ENCODE measurements at regions not wholly inside any gene's neighbourhood (a gene's known extent, or its start where the extent isn't known, plus 50 kb on each side); places are given as distances from the start of the nearest gene placed in this dataset.

DNA sequence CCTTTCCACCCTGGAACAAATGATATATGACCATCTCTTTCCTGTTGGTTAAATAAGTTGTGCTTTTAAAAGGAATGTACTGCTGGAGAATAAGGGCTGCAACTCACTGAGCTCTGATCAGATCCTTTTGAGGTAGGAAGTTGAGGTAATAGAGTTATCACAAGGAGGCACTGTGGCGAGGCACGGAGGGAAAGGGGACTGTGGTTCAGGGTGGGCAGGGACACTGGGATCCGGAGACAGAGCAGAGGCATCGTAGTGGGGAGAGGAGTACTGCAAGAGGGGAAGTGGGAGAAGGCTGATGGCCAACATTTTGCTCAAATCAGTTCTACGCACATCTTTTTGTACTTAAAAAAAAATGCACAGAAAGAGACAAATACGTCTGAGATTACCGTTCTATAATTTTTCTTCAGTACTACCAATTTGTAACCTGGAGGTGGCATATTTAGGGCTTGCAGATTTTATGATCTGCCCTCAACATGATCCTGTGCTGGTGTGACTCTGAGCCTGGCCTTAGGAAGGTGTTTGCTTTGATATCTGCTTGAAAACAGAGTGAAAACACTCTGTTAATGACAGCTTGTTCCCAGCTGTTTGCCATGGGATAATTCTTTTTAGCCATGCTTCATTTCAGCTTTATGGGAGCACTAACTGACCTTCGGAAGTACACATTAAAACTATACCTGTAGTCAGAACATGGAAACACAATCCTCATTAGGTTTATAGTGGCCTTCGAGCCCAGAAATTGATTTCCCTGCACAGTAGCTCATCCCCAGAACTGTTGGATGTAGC lies 168.1 kb downstream of the KCNE4 start:
- H3K9ac ChIP-seq (ENCODE audit: insufficient read depth, low read depth, low read length) = no peak overlapping the region
- H3K4me2 ChIP-seq (ENCODE audit: low read depth, low read length) = no peak overlapping the region
- no peaks in the 10 kb centered on the region for H3K9me3 ChIP-seq (ENCODE audit: low read length)
- BruUV-seq (replicated peaks) = no TSS peak
- no peaks in the 10 kb centered on the region for H4K20me1 ChIP-seq (ENCODE audit: insufficient read depth, low read length)
- ChIA-PET CTCF (ENCODE audit: low intra/inter-chr PET ratio, low total read pairs) (no interaction called here), POLR2A (no interaction called here)
- H3K4me3 ChIP-seq (replicated peaks in 1 of 3; ENCODE audit: insufficient read depth in 1 of 3, low read depth in 2 of 3, low read length in 3 of 3) = no peak overlapping the region
- ATAC-seq = no peak
- H3K4me1 ChIP-seq (ENCODE audit: insufficient read depth, low read length) = no peaks in the 10 kb centered on the region
- no peak overlapping the region for H3K27ac ChIP-seq (ENCODE audit: extremely low read length, insufficient read depth, low read length)
- H3K36me3 ChIP-seq (replicated peaks in 1 of 2; ENCODE audit: control insufficient read depth in 1 of 2, insufficient read depth in 2 of 2, low read length in 2 of 2) = no peaks in the 10 kb centered on the region
- no peak for DNase-seq (ENCODE audit: low spot score)
- H2AFZ ChIP-seq (ENCODE audit: low read length) = no peak overlapping the region
- no peak for FAIRE-seq
- no peaks in the 10 kb centered on the region for H3K79me2 ChIP-seq (ENCODE audit: insufficient read depth, low read length)
- 18% methylated on average over 9 of the region's 9 CpGs for WGBS (ENCODE audit: low lambda C conversion rate)
- in situ Hi-C loops (cut with HindIII; ENCODE audit: extremely low pct_ligation_motif_present, low pct_unique_long_range_greater_than_20kb) (no loop called here), intact Hi-C loops (cut with micrococcal nuclease; ENCODE audit: unreplicated experiment) (no loop called here)
- TF ChIP-seq ZBTB38 (CRISPR knock-in tag; IDR thresholded peaks at IDR 0.05) (no peak), ZNF703 (CRISPR knock-in tag; IDR thresholded peaks at IDR 0.05; ENCODE audit: borderline replicate concordance) (no peak), ZNF547 (CRISPR knock-in tag; IDR thresholded peaks at IDR 0.05) (no peak), ZNF598 (CRISPR knock-in tag; IDR thresholded peaks at IDR 0.05; ENCODE audit: borderline replicate concordance) (no peak)
- no peaks in the 10 kb centered on the region for H3K27me3 ChIP-seq (ENCODE audit: control insufficient read depth in 1 of 2, insufficient read depth in 2 of 2, low read length in 2 of 2)

- no peaks in the 10 kb centered on the region for H3K36me3 ChIP-seq (replicated peaks in 1 of 2; ENCODE audit: control insufficient read depth in 1 of 2, insufficient read depth in 2 of 2, low read length in 2 of 2)
- H3K9me3 ChIP-seq (ENCODE audit: low read length) = no peaks in the 10 kb centered on the region
- H3K4me3 ChIP-seq (replicated peaks in 1 of 3; ENCODE audit: insufficient read depth in 1 of 3, low read depth in 2 of 3, low read length in 3 of 3) = no peak overlapping the region
- no peaks in the 10 kb centered on the region for H3K27me3 ChIP-seq (ENCODE audit: control insufficient read depth in 1 of 2, insufficient read depth in 2 of 2, low read length in 2 of 2)
- no peak overlapping the region for H2AFZ ChIP-seq (ENCODE audit: low read length)
- no peak for FAIRE-seq
- H3K79me2 ChIP-seq (ENCODE audit: insufficient read depth, low read length) = no peaks in the 10 kb centered on the region
- WGBS (ENCODE audit: low lambda C conversion rate) = 0% methylated on average over 1 of the region's 1 CpG
- H4K20me1 ChIP-seq (ENCODE audit: insufficient read depth, low read length) = no peaks in the 10 kb centered on the region
- DNase-seq (ENCODE audit: low spot score) = no peak
- intact Hi-C loops (cut with micrococcal nuclease; ENCODE audit: unreplicated experiment) = no loop called here
- no peak overlapping the region for H3K4me2 ChIP-seq (ENCODE audit: low read depth, low read length)
- POLR2A ChIA-PET = no interaction called here
- H3K4me1 ChIP-seq (ENCODE audit: insufficient read depth, low read length) = no peaks in the 10 kb centered on the region
- TF ChIP-seq ZNF468 (CRISPR knock-in tag; IDR thresholded peaks at IDR 0.05) (no peak), FOXA1 (IDR thresholded peaks at IDR 0.05) (no peak), FOXA1 (CRISPR knock-in tag; IDR thresholded peaks at IDR 0.05) (no peak), ZNF331 (CRISPR knock-in tag; IDR thresholded peaks at IDR 0.05) (no peak)
- TF ChIP-seq, protein P1, sequence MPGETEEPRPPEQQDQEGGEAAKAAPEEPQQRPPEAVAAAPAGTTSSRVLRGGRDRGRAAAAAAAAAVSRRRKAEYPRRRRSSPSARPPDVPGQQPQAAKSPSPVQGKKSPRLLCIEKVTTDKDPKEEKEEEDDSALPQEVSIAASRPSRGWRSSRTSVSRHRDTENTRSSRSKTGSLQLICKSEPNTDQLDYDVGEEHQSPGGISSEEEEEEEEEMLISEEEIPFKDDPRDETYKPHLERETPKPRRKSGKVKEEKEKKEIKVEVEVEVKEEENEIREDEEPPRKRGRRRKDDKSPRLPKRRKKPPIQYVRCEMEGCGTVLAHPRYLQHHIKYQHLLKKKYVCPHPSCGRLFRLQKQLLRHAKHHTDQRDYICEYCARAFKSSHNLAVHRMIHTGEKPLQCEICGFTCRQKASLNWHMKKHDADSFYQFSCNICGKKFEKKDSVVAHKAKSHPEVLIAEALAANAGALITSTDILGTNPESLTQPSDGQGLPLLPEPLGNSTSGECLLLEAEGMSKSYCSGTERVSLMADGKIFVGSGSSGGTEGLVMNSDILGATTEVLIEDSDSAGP (CRISPR knock-in tag; IDR thresholded peaks at IDR 0.05; ENCODE audit: borderline replicate concordance) = no peak
- no peak overlapping the region for H3K27ac ChIP-seq (ENCODE audit: extremely low read length, insufficient read depth, low read length)
- CTCF ChIA-PET (ENCODE audit: low intra/inter-chr PET ratio, low total read pairs) = no interaction called here
- BruUV-seq (replicated peaks) = no TSS peak
- in situ Hi-C loops (cut with HindIII; ENCODE audit: extremely low pct_ligation_motif_present, low pct_unique_long_range_greater_than_20kb) = no loop called here
- no peak overlapping the region for H3K9ac ChIP-seq (ENCODE audit: insufficient read depth, low read depth, low read length)
- ATAC-seq = no peak
These were observed 168.6 kb downstream of the KCNE4 start for GRCh38 chr2:223220658-223220925.

All from HepG2 (cell line).